Progenitor cell of endocrine pancreas (in vitro differentiated cells): ENCODE measurements at regions not wholly inside any gene's neighbourhood (a gene's known extent, or its start where the extent isn't known, plus 50 kb on each side); places are given as distances from the start of the nearest gene placed in this dataset.

Experiments
- DNase-seq: peaks from one replicate; pipeline ENCODE4 v3.0.0; 2021; ENCODE audit warnings: low spot score; ENCODE audit not compliant: unreplicated experiment
- H3K27ac Mint-ChIP-seq: 2 replicates; pipeline ENCODE4 v1.8.0; 2021; ENCODE audit warnings: mild to moderate bottlenecking, moderate library complexity, mixed read lengths
- H3K27me3 Mint-ChIP-seq: 2 replicates; pipeline ENCODE4 v1.8.0; 2021; ENCODE audit warnings: mixed read lengths
- H3K36me3 Mint-ChIP-seq: 2 replicates; pipeline ENCODE4 v1.8.0; 2022; ENCODE audit warnings: mixed read lengths; ENCODE audit not compliant: insufficient read depth
- H3K4me1 Mint-ChIP-seq: 2 replicates; pipeline ENCODE4 v1.8.0; 2021; ENCODE audit warnings: low read depth, mixed read lengths
- H3K4me3 Mint-ChIP-seq: 2 replicates; pipeline ENCODE4 v1.8.0; 2021; ENCODE audit warnings: low read depth, mild to moderate bottlenecking, moderate library complexity, mixed read lengths
- H3K9me3 Mint-ChIP-seq: 2 replicates; pipeline ENCODE4 v1.8.0; 2021; ENCODE audit warnings: low read depth, mixed read lengths
- TF ChIP-seq, protein P1 (sequence below): fragments of 200-600 bp; sonication (generic); IDR thresholded peaks from one replicate; pipeline ENCODE4 v1.5.0; 2021; ENCODE audit warnings: antibody characterized with exemption, mild to moderate bottlenecking; ENCODE audit not compliant: unreplicated experiment

DNA sequence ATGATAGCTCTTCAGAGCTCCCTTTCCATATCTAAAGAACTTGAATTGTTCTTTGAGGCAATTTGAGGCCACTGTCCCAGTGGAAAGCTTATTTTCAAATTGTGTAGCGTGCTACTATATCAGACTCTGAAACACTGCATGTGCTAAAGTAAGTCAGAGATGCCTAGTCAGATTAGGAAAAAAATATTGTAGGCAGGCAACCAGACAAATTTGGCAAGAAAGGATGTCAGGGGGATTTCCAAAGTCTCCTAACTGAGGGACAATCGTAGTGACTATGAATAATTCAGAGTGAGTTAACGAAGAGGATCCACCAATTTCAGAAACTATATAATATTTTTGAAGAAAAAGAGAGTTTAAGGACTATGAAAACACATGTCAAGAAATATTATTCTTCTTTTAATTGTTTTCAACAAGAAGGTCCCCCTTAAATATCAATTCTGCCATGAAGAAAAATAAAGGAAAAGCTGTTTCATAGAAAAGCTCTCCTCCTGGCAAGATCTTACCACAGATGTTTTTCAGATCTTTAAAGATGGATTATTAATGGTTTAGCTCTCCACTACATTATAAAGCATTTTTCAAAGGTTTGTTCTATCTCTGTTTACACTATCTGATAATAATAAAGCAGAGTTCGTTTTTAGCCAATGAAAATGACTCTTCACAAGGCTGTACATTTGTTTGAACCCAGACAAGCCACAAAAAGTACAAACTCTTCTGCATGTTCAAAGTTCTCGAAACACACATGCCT is 273.5 kb upstream of the PTGER4 start:
- Mint-ChIP-seq H3K27ac (no peak overlapping the region), H3K27me3 (no peaks in the 10 kb centered on the region), H3K4me1 (peaks cover under 1% of the 10 kb centered on the region), H3K9me3 (no peaks in the 10 kb centered on the region), H3K36me3 (no peaks in the 10 kb centered on the region), H3K4me3 (no peak overlapping the region)
- TF ChIP-seq, protein P1, sequence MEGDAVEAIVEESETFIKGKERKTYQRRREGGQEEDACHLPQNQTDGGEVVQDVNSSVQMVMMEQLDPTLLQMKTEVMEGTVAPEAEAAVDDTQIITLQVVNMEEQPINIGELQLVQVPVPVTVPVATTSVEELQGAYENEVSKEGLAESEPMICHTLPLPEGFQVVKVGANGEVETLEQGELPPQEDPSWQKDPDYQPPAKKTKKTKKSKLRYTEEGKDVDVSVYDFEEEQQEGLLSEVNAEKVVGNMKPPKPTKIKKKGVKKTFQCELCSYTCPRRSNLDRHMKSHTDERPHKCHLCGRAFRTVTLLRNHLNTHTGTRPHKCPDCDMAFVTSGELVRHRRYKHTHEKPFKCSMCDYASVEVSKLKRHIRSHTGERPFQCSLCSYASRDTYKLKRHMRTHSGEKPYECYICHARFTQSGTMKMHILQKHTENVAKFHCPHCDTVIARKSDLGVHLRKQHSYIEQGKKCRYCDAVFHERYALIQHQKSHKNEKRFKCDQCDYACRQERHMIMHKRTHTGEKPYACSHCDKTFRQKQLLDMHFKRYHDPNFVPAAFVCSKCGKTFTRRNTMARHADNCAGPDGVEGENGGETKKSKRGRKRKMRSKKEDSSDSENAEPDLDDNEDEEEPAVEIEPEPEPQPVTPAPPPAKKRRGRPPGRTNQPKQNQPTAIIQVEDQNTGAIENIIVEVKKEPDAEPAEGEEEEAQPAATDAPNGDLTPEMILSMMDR: no peak
- DNase-seq: no peak

DNA sequence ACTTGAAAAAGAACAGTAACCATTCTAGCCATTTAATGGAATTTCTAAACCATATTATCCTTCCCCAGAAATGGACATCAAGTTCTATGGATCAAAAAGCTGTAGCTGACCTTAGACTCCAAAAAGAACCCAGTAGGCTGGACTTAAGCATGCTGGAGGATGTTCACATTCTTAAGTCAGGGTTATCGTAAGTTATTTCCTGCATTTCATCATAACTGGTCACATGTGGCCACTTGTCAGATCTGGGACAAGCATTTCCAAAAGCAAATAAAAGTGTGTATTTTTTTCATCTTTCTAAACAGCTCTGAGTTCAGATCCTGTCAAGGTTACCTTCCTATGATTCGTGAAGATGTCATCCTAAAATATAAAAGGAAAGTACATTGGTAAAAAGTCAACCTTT is 274.5 kb upstream of the PTGER4 start:
- TF ChIP-seq, protein P1: no peak
- Mint-ChIP-seq H3K27me3 (no peaks in the 10 kb centered on the region), H3K4me1 (no peaks in the 10 kb centered on the region), H3K4me3 (no peak overlapping the region), H3K9me3 (no peaks in the 10 kb centered on the region), H3K27ac (no peak overlapping the region), H3K36me3 (no peaks in the 10 kb centered on the region)
- DNase-seq: no peak

DNA sequence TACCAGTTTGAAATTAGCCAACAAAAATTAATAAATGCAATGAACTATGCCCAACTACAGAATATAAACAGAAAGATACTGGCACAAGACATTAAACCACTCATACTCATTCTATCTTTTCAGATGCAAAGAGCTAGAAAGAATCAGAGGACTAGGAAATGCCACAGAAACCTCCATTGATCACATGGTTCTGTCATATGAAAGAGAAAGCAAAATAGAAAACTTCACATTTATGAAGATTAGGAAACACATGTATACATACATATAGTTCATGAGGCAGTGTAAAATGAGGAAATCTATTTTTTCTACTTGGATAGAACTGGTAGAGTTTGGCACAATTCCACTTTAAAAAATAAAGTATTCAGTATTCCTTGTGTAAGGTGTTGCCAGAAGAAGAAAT is 275.1 kb upstream of the PTGER4 start:
- Mint-ChIP-seq H3K27me3 (no peaks in the 10 kb centered on the region), H3K4me1 (no peaks in the 10 kb centered on the region), H3K9me3 (no peaks in the 10 kb centered on the region), H3K36me3 (no peaks in the 10 kb centered on the region), H3K27ac (no peak overlapping the region), H3K4me3 (no peak overlapping the region)
- no peak for DNase-seq
- TF ChIP-seq, protein P1: no peak

DNA sequence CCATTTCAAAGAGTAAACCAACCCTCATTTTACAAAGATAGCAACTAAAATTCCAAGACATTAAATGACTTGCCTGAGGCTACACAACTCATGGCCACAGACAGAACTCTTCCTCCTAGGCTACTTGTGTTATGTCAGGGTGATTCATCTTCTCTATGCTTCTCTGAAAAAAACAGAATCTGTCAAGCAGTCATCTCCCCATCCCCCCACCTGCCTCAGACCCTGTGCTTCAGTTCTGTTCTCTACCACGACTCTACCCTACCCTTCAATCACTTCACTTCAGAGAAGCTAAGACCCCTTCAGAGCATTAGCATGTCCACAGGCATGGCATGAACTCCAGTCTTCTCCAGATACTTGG is 277.7 kb upstream of the PTGER4 start:
- Mint-ChIP-seq H3K36me3 (no peaks in the 10 kb centered on the region), H3K27ac (no peak overlapping the region)
- TF ChIP-seq, protein P1: no peak

DNA sequence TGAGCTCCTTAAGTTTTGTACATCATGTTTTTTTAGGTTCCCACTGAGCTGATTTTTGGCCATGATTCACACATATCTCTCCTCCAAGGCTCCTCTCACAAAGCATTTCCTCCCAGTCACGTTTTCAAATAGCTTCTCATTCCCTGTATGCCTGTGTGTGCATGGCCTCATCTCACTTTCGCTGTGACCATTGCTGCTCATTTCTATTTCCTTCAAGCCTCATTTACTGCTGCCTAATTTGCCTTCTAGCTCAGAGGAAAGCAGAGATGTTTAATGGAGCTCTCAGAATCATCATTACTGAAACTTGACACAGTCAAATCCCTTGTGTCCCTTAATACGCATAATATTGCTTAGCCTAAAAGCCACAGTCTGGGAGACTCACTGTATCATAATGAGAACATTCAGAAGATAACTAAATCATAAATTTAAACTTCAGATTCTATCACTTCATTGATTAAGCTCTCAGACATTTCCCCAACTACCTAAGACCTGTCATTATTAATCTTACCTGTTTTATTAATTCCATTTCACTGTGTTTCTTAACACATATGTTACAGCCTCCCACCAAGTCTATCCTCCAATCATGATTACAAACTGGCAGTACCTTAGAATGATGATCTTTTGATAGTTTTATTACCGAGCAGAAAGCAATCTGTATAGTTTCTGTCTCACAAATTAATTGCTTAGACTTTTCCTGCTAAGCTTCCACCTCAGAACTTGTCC is 278.3 kb upstream of the PTGER4 start:
- Mint-ChIP-seq H3K27me3 (no peaks in the 10 kb centered on the region), H3K9me3 (no peaks in the 10 kb centered on the region), H3K4me3 (no peak overlapping the region), H3K36me3 (no peaks in the 10 kb centered on the region), H3K4me1 (no peaks in the 10 kb centered on the region), H3K27ac (no peak overlapping the region)
- TF ChIP-seq, protein P1: no peak
- DNase-seq: no peak

More for the DNA sequence above, 277.7 kb upstream of the PTGER4 start:
- Mint-ChIP-seq H3K27me3 (no peaks in the 10 kb centered on the region), H3K4me1 (no peaks in the 10 kb centered on the region), H3K9me3 (no peaks in the 10 kb centered on the region), H3K4me3 (no peak overlapping the region)
- no peak for DNase-seq
